MV-4-11 (cell line): ENCODE measurements at regions not wholly inside any gene's neighbourhood (a gene's known extent, or its start where the extent isn't known, plus 50 kb on each side); places are given as distances from the start of the nearest gene placed in this dataset.
"Not testable (repeated sequence)": the region's sequence is repeated elsewhere in the genome, so short reads cannot be mapped to it uniquely, and the experiment has no call there.

ENCODE experiments used
- DNase-seq: peaks from one replicate; lab custom pipeline; 2025; lab: John Stamatoyannopoulos, UW

GRCh38 chr7:47190462-47190861 lies 391.4 kb downstream of the TNS3 start:
- DNase-seq = no peak

GRCh38 chr7:47188653-47189315 lies 393.1 kb downstream of the TNS3 start:
- no peak for DNase-seq

- no peak for DNase-seq
These were observed 393.8 kb downstream of the TNS3 start for GRCh38 chr7:47188136-47188535.

GRCh38 chr7:47186316-47186715 lies 395.6 kb downstream of the TNS3 start:
- DNase-seq = peak; percentile 90

GRCh38 chr7:47185839-47186238 lies 396.1 kb downstream of the TNS3 start:
- no peak for DNase-seq

GRCh38 chr7:47185170-47185569 lies 396.7 kb downstream of the TNS3 start:
- DNase-seq = no peak

- DNase-seq = no peak
These were observed 397.9 kb downstream of the TNS3 start for GRCh38 chr7:47183862-47184590.

- no peak for DNase-seq
These were observed 400.1 kb downstream of the TNS3 start for GRCh38 chr7:47181746-47182361.

- DNase-seq = no peak
These were observed 401.4 kb downstream of the TNS3 start for GRCh38 chr7:47180516-47180826.

- peak; percentile 56 for DNase-seq
These were observed 401.9 kb downstream of the TNS3 start for GRCh38 chr7:47179812-47180515.

- DNase-seq = not testable (repeated sequence)
These were observed 409.0 kb downstream of the TNS3 start for GRCh38 chr7:47172602-47173539.

GRCh38 chr7:47170516-47170915 lies 411.4 kb downstream of the TNS3 start:
- DNase-seq = no peak

- DNase-seq = no peak
These were observed 427.1 kb downstream of the TNS3 start for GRCh38 chr7:47154791-47155190.

GRCh38 chr7:47153576-47153975 lies 428.3 kb downstream of the TNS3 start:
- DNase-seq = no peak

- peak; percentile 59 for DNase-seq
These were observed 428.9 kb downstream of the TNS3 start for GRCh38 chr7:47153058-47153457.

GRCh38 chr7:47152307-47152706 lies 429.6 kb downstream of the TNS3 start:
- no peak for DNase-seq

GRCh38 chr7:47150497-47151260 lies 431.2 kb downstream of the TNS3 start:
- DNase-seq = peak; percentile 84

- DNase-seq = no peak
These were observed 431.9 kb downstream of the TNS3 start for GRCh38 chr7:47149971-47150370.

- peak; percentile 85 for DNase-seq
These were observed 432.6 kb downstream of the TNS3 start for GRCh38 chr7:47149208-47149839.

- DNase-seq = no peak
These were observed 433.2 kb downstream of the TNS3 start for GRCh38 chr7:47148536-47149207.
